ENCODE measurements at regions not wholly inside any gene's neighbourhood (a gene's known extent, or its start where the extent isn't known, plus 50 kb on each side); places are given as distances from the start of the nearest gene placed in this dataset.

- Histone ChIP-seq H3K9me3 (ENCODE audit: control insufficient read depth in 3 of 3, low read length in 3 of 3) (no peaks in the 10 kb centered on the region), H3K4me3 (ENCODE audit: low read length in 3 of 3) (no peak overlapping the region), H3K4me1 (ENCODE audit: control insufficient read depth in 3 of 3, insufficient read depth in 3 of 3, low read length in 3 of 3) (peaks cover 0 to 4% (median 2%) of the 10 kb centered on the region in 3 donors), H3K27ac (ENCODE audit: low read depth, low read length) (no peak overlapping the region), H3K27me3 (ENCODE audit: control insufficient read depth in 3 of 3, insufficient read depth in 3 of 3, low read length in 3 of 3) (peaks cover 15 to 29% (median 27%) of the 10 kb centered on the region in 3 donors), H3K9ac (ENCODE audit: low read depth in 1 of 3, low read length in 3 of 3) (no peak overlapping the region), H3K36me3 (ENCODE audit: control insufficient read depth in 3 of 3, insufficient read depth in 3 of 3, low read length in 3 of 3) (no peaks in the 10 kb centered on the region)
Observed at GRCh38 chr11:31871310-31872075, 60.4 kb upstream of the PAX6 start.

GRCh38 chr11:31870609-31871309 lies 59.6 kb upstream of the PAX6 start:
- H3K9me3 ChIP-seq (ENCODE audit: control insufficient read depth in 3 of 3, low read length in 3 of 3), result no peaks in the 10 kb centered on the region
- peaks cover 15 to 28% (median 23%) of the 10 kb centered on the region in 3 donors for H3K27me3 ChIP-seq (ENCODE audit: control insufficient read depth in 3 of 3, insufficient read depth in 3 of 3, low read length in 3 of 3)
- peaks cover 0 to 4% (median 2%) of the 10 kb centered on the region in 3 donors for H3K4me1 ChIP-seq (ENCODE audit: control insufficient read depth in 3 of 3, insufficient read depth in 3 of 3, low read length in 3 of 3)
- H3K9ac ChIP-seq (ENCODE audit: low read depth in 1 of 3, low read length in 3 of 3), result no peak overlapping the region
- no peak overlapping the region for H3K4me3 ChIP-seq (ENCODE audit: low read length in 3 of 3)
- no peaks in the 10 kb centered on the region for H3K36me3 ChIP-seq (ENCODE audit: control insufficient read depth in 3 of 3, insufficient read depth in 3 of 3, low read length in 3 of 3)
- H3K27ac ChIP-seq (ENCODE audit: low read depth, low read length), result no peak overlapping the region

GRCh38 chr11:31869986-31870385 lies 58.9 kb upstream of the PAX6 start:
- H3K27me3 ChIP-seq (ENCODE audit: control insufficient read depth in 3 of 3, insufficient read depth in 3 of 3, low read length in 3 of 3), result peaks cover 15 to 34% (median 27%) of the 10 kb centered on the region in 3 donors
- H3K36me3 ChIP-seq (ENCODE audit: control insufficient read depth in 3 of 3, insufficient read depth in 3 of 3, low read length in 3 of 3), result no peaks in the 10 kb centered on the region
- H3K9me3 ChIP-seq (ENCODE audit: control insufficient read depth in 3 of 3, low read length in 3 of 3), result no peaks in the 10 kb centered on the region
- H3K9ac ChIP-seq (ENCODE audit: low read depth in 1 of 3, low read length in 3 of 3), result no peak overlapping the region
- H3K4me3 ChIP-seq (ENCODE audit: low read length in 3 of 3), result no peak overlapping the region
- no peak overlapping the region for H3K27ac ChIP-seq (ENCODE audit: low read depth, low read length)
- H3K4me1 ChIP-seq (ENCODE audit: control insufficient read depth in 3 of 3, insufficient read depth in 3 of 3, low read length in 3 of 3), result peaks cover 0 to 4% (median 2%) of the 10 kb centered on the region in 3 donors

- no peaks in the 10 kb centered on the region for H3K9me3 ChIP-seq (ENCODE audit: control insufficient read depth in 3 of 3, low read length in 3 of 3)
- no peaks in the 10 kb centered on the region for H3K36me3 ChIP-seq (ENCODE audit: control insufficient read depth in 3 of 3, insufficient read depth in 3 of 3, low read length in 3 of 3)
- no peak overlapping the region for H3K4me3 ChIP-seq (ENCODE audit: low read length in 3 of 3)
- H3K27me3 ChIP-seq (ENCODE audit: control insufficient read depth in 3 of 3, insufficient read depth in 3 of 3, low read length in 3 of 3), result peaks cover 7 to 21% (median 16%) of the 10 kb centered on the region in 3 donors
- peaks cover 0 to under 1% (median 0%) of the 10 kb centered on the region in 3 donors for H3K4me1 ChIP-seq (ENCODE audit: control insufficient read depth in 3 of 3, insufficient read depth in 3 of 3, low read length in 3 of 3)
- H3K27ac ChIP-seq (ENCODE audit: low read depth, low read length), result no peak overlapping the region
- H3K9ac ChIP-seq (ENCODE audit: low read depth in 1 of 3, low read length in 3 of 3), result no peak overlapping the region
Observed at GRCh38 chr11:31865606-31866300, 54.6 kb upstream of the PAX6 start.

- Histone ChIP-seq H3K27ac (ENCODE audit: low read depth, low read length) (no peak overlapping the region), H3K9ac (ENCODE audit: low read depth in 1 of 3, low read length in 3 of 3) (no peak overlapping the region), H3K27me3 (ENCODE audit: control insufficient read depth in 3 of 3, insufficient read depth in 3 of 3, low read length in 3 of 3) (peaks cover 0 to 16% (median 11%) of the 10 kb centered on the region in 3 donors), H3K4me1 (ENCODE audit: control insufficient read depth in 3 of 3, insufficient read depth in 3 of 3, low read length in 3 of 3) (no peaks in the 10 kb centered on the region), H3K9me3 (ENCODE audit: control insufficient read depth in 3 of 3, low read length in 3 of 3) (no peaks in the 10 kb centered on the region), H3K4me3 (ENCODE audit: low read length in 3 of 3) (no peak overlapping the region), H3K36me3 (ENCODE audit: control insufficient read depth in 3 of 3, insufficient read depth in 3 of 3, low read length in 3 of 3) (no peaks in the 10 kb centered on the region)
Observed at GRCh38 chr11:31863170-31863832, 52.2 kb upstream of the PAX6 start.

GRCh38 chr11:31861011-31861410 lies 49.9 kb upstream of the PAX6 start:
- Histone ChIP-seq H3K4me3 (ENCODE audit: low read length in 3 of 3) (no peak overlapping the region), H3K27me3 (ENCODE audit: control insufficient read depth in 3 of 3, insufficient read depth in 3 of 3, low read length in 3 of 3) (peaks cover 0 to 11% (median 7%) of the 10 kb centered on the region in 3 donors), H3K27ac (ENCODE audit: low read depth, low read length) (no peak overlapping the region), H3K9ac (ENCODE audit: low read depth in 1 of 3, low read length in 3 of 3) (no peak overlapping the region), H3K4me1 (ENCODE audit: control insufficient read depth in 3 of 3, insufficient read depth in 3 of 3, low read length in 3 of 3) (no peaks in the 10 kb centered on the region), H3K36me3 (ENCODE audit: control insufficient read depth in 3 of 3, insufficient read depth in 3 of 3, low read length in 3 of 3) (no peaks in the 10 kb centered on the region), H3K9me3 (ENCODE audit: control insufficient read depth in 3 of 3, low read length in 3 of 3) (no peaks in the 10 kb centered on the region)

Data from skeletal muscle tissue (tissue), 3 donors.